GM12878 (cell line): ENCODE measurements at regions not wholly inside any gene's neighbourhood (a gene's known extent, or its start where the extent isn't known, plus 50 kb on each side); places are given as distances from the start of the nearest gene placed in this dataset.

ENCODE experiments used
- ATAC-seq: fragments of 200-7000 bp; cut with Tn5 transposase; 3 replicates; pipeline ENCODE4 v1.9.1; 2020; ENCODE audit warnings: mild to moderate bottlenecking, moderate library complexity
- BruUV-seq: library from RNA; stranded (reverse); fragments of 400-500 nt; replicated peaks from 2 replicates; lab custom pipeline; 2021; lab: Mats Ljungman, UMichigan
- CTCF ChIA-PET: fragments of 300-600 bp; sonication (Branson Sonifier 250); formaldehyde crosslinking; extraction: SDS; loops from one replicate; lab custom pipeline; 2021; ENCODE audit warnings: inconsistent platforms; lab: Yijun Ruan, JAX
- POLR2A ChIA-PET: fragments of 350-600 bp; formaldehyde crosslinking; extraction: SDS; loops from one replicate; lab custom pipeline; 2021; ENCODE audit warnings: inconsistent platforms; lab: Charles Lee
- RAD21 ChIA-PET: fragments of 300-600 bp; sonication (Branson Sonifier 250); formaldehyde crosslinking; loops from one replicate; lab custom pipeline; 2023; ENCODE audit warnings: antibody characterized with exemption; ENCODE audit not compliant: unreplicated experiment; lab: Charles Lee
- SMC1A ChIA-PET: fragments of 300-600 bp; sonication (Branson Sonifier 250); formaldehyde crosslinking; loops from one replicate; lab custom pipeline; 2023; ENCODE audit not compliant: unreplicated experiment, uncharacterized antibody; lab: Charles Lee
- DNase-seq: peaks from one replicate; pipeline ENCODE4 v3.0.0-alpha.2; 2011; ENCODE audit warnings: low read depth, low spot score
- FAIRE-seq: peaks from 3 replicates; lab custom pipeline; 2011; peaks lifted over from hg19 to GRCh38; lab: Jason Lieb, UNC
- H2AFZ ChIP-seq: 2 replicates; pipeline ENCODE4 v1.6.0; 2011; ENCODE audit warnings: low read depth, low read length, control low read depth; ENCODE audit not compliant: control insufficient read depth
- H3K27ac ChIP-seq: 2 replicates; pipeline ENCODE4 v1.5.1; 2011; ENCODE audit warnings: control low read depth; ENCODE audit not compliant: control insufficient read depth, insufficient read depth
- H3K27me3 ChIP-seq, 2 experiments: replicated peaks in 1 of 2; 2 replicates each; pipeline versions ENCODE4 v1.6.0 to v1.6.1; 2011; ENCODE audit warnings: low read length in 1 of 2; ENCODE audit not compliant: control insufficient read depth in 2 of 2, insufficient read depth in 2 of 2
- H3K36me3 ChIP-seq, 2 experiments: 2 replicates each; pipeline ENCODE4 v1.5.1; 2011; ENCODE audit warnings: low read length in 1 of 2; ENCODE audit not compliant: control insufficient read depth in 2 of 2, insufficient read depth in 2 of 2
- H3K4me1 ChIP-seq: 2 replicates; pipeline ENCODE4 v1.6.1; 2011; ENCODE audit warnings: mild to moderate bottlenecking, low read length, moderate library complexity, mixed read lengths; ENCODE audit not compliant: control insufficient read depth, insufficient read depth
- H3K4me2 ChIP-seq: 2 replicates; pipeline ENCODE4 v1.6.0; 2011; ENCODE audit warnings: control low read depth; ENCODE audit not compliant: control insufficient read depth, insufficient read depth
- H3K4me3 ChIP-seq: fragments of 200-600 bp; sonication (generic); 2 replicates; pipeline ENCODE4 v1.5.1; 2016
- H3K79me2 ChIP-seq: 2 replicates; pipeline ENCODE4 v1.6.0; 2011; ENCODE audit warnings: low read length; ENCODE audit not compliant: control insufficient read depth, insufficient read depth
- H3K9ac ChIP-seq: 2 replicates; pipeline ENCODE4 v1.8.0; 2011; ENCODE audit warnings: low read length, control low read depth, mixed read lengths; ENCODE audit not compliant: control insufficient read depth, insufficient read depth
- H3K9me3 ChIP-seq: replicated peaks from 3 replicates; pipeline ENCODE4 v1.5.1; 2011; ENCODE audit warnings: mild to moderate bottlenecking, low read length; ENCODE audit not compliant: control insufficient read depth, insufficient read depth
- H4K20me1 ChIP-seq: 2 replicates; pipeline ENCODE4 v1.6.0; 2011; ENCODE audit not compliant: control insufficient read depth, insufficient read depth
- CEBPB ChIP-seq, 2 experiments: fragments of 150-350 bp in 1 of 2; IDR thresholded peaks; 2 replicates each; pipeline ENCODE4 v1.6.1; 2012 to 2014; ENCODE audit warnings: low read depth in 2 of 2, low read length in 2 of 2, borderline replicate concordance in 1 of 2, inconsistent platforms in 1 of 2
- ELK1 ChIP-seq: IDR thresholded peaks from 2 replicates; pipeline ENCODE4 v1.6.1; 2012; ENCODE audit warnings: low read depth, low read length, improper control_type of control experiment
- HCFC1 ChIP-seq: fragments of 150-350 bp; IDR thresholded peaks from 2 replicates; pipeline ENCODE4 v1.6.1; 2014; ENCODE audit warnings: low read length
- LARP7 ChIP-seq: fragments of 450-650 bp; IDR thresholded peaks from 2 replicates; pipeline ENCODE4 v1.6.1; 2017; ENCODE audit warnings: mild to moderate bottlenecking
- NFYB ChIP-seq: IDR thresholded peaks from 2 replicates; pipeline ENCODE4 v1.6.1; 2011; ENCODE audit warnings: low read depth, mild to moderate bottlenecking, low read length, improper control_type of control experiment, moderate library complexity; ENCODE audit not compliant: insufficient read depth
- NR2F1 ChIP-seq: fragments of 450-650 bp; conservative IDR thresholded peaks from 2 replicates; pipeline ENCODE4 v1.6.1; 2017; ENCODE audit warnings: mild to moderate bottlenecking
- PML ChIP-seq: IDR thresholded peaks from 2 replicates; pipeline ENCODE4 v1.6.1; 2012; ENCODE audit warnings: low read length, inconsistent platforms
- PRDM15 ChIP-seq: fragments of 450-650 bp; formaldehyde crosslinking; IDR thresholded peaks from 2 replicates; pipeline ENCODE4 v1.4.0; 2020; ENCODE audit warnings: mild to moderate bottlenecking, moderate library complexity
- RAD51 ChIP-seq: fragments of 450-650 bp; IDR thresholded peaks from 2 replicates; pipeline ENCODE4 v1.6.1; 2016; ENCODE audit warnings: moderate library complexity, mild to moderate bottlenecking, inconsistent platforms
- RUNX3 ChIP-seq: IDR thresholded peaks from 2 replicates; pipeline ENCODE4 v1.6.1; 2012; ENCODE audit warnings: low read length, inconsistent platforms
- STAT1 ChIP-seq: fragments of 450-650 bp; conservative IDR thresholded peaks from 2 replicates; pipeline ENCODE4 v1.6.1; 2014; ENCODE audit warnings: antibody characterized with exemption, mild to moderate bottlenecking
- STAT3 ChIP-seq: IDR thresholded peaks from 2 replicates; pipeline ENCODE4 v1.6.1; 2011; ENCODE audit warnings: low read depth, low read length, improper control_type of control experiment
- TCF3 ChIP-seq: IDR thresholded peaks from 2 replicates; pipeline ENCODE4 v1.6.1; 2012; ENCODE audit warnings: low read depth, mild to moderate bottlenecking, low read length, borderline replicate concordance; ENCODE audit not compliant: insufficient read depth
- WRNIP1 ChIP-seq: IDR thresholded peaks from 2 replicates; pipeline ENCODE4 v1.6.1; 2011; ENCODE audit warnings: low read depth, low read length, improper control_type of control experiment, borderline replicate concordance
- ZBED1 ChIP-seq: IDR thresholded peaks from 2 replicates; pipeline ENCODE4 v1.6.1; 2016; ENCODE audit warnings: borderline replicate concordance
- WGBS: methylation state at CpG from one replicate; pipeline ENCODE4 v1.1.6; 2016; ENCODE audit warnings: low lambda C conversion rate; ENCODE audit not compliant: insufficient replicate concordance, insufficient coverage; ENCODE audit errors: missing lambda C conversion rate; 5-methylcytosine and 5-hydroxymethylcytosine counted together
- in situ Hi-C: fragments of 300-500 bp; cut with MboI; formaldehyde crosslinking; loops from 9 replicates; pipeline ENCODE4 v1.14.3; 2018; ENCODE audit warnings: mixed read lengths
- intact Hi-C: fragments of 100-400 bp; cut with micrococcal nuclease; formaldehyde crosslinking; loops from one replicate; pipeline ENCODE4 v1.14.2; 2022; ENCODE audit not compliant: unreplicated experiment

GRCh38 chr5:18018472-18018871 lies 384.2 kb downstream of the TAF11L14 start:
- POLR2A ChIA-PET: no interaction called here
- Histone ChIP-seq H3K4me2 (no peak overlapping the region), H3K36me3 (no peaks in the 10 kb centered on the region), H3K79me2 (no peaks in the 10 kb centered on the region)
- FAIRE-seq: no peak
- TF ChIP-seq LARP7 (no peak), RAD51 (no peak), NR2F1 (no peak), NFYB (no peak), PML (no peak), CEBPB (IDR thresholded peaks at IDR 0.05; ENCODE audit: borderline replicate concordance in 1 of 2, low read depth in 2 of 2, low read length in 2 of 2) (no peak), ZBED1 (no peak), STAT3 (no peak), WRNIP1 (no peak), ELK1 (no peak), PRDM15 (no peak), TCF3 (no peak), STAT1 (no peak), HCFC1 (no peak), RUNX3 (no peak)
- TF ChIP-seq, all 136 proteins: peak for 0
- H3K9me3 ChIP-seq: no peaks in the 10 kb centered on the region
- H2AFZ ChIP-seq: no peak overlapping the region
- WGBS: 45% methylated on average over 2 of the region's 2 CpGs
- no peak overlapping the region for H3K27ac ChIP-seq
- DNase-seq (no peak), ATAC-seq (no peak)
- no peaks in the 10 kb centered on the region for H4K20me1 ChIP-seq
- no TSS peak for BruUV-seq
- ChIA-PET RAD21 (no interaction called here), CTCF (no interaction called here), SMC1A (no interaction called here)
- intact Hi-C loops: no loop called here
- no peaks in the 10 kb centered on the region for H3K4me1 ChIP-seq
- no peak overlapping the region for H3K4me3 ChIP-seq
- in situ Hi-C loops: no loop called here
- no peaks in the 10 kb centered on the region for H3K27me3 ChIP-seq
- no peak overlapping the region for H3K9ac ChIP-seq
